Calu3 (cell line): ENCODE measurements at regions not wholly inside any gene's neighbourhood (a gene's known extent, or its start where the extent isn't known, plus 50 kb on each side); places are given as distances from the start of the nearest gene placed in this dataset.
"Not testable (repeated sequence)": the region's sequence is repeated elsewhere in the genome, so short reads cannot be mapped to it uniquely, and the experiment has no call there.

Experiments used
- BruUV-seq: library from RNA; stranded (reverse); fragments of 400-500 nt; replicated peaks from 2 replicates; lab custom pipeline; 2021; lab: Mats Ljungman, UMichigan
- CTCF ChIA-PET: fragments of 300-600 bp; sonication (Branson Sonifier 250); formaldehyde crosslinking; loops from one replicate; lab custom pipeline; 2022; ENCODE audit warnings: antibody characterized with exemption; lab: Charles Lee
- DNase-seq: peaks from one replicate; pipeline ENCODE4 v3.0.0; 2022
- H3K27ac Mint-ChIP-seq: one replicate; pipeline ENCODE4 v1.8.0; 2022; ENCODE audit warnings: mixed read lengths; ENCODE audit not compliant: unreplicated experiment
- H3K27me3 Mint-ChIP-seq: one replicate; pipeline ENCODE4 v1.8.0; 2022; ENCODE audit warnings: mixed read lengths; ENCODE audit not compliant: unreplicated experiment
- H3K36me3 Mint-ChIP-seq: one replicate; pipeline ENCODE4 v1.8.0; 2022; ENCODE audit warnings: mild to moderate bottlenecking, moderate library complexity, mixed read lengths; ENCODE audit not compliant: insufficient read depth, unreplicated experiment
- H3K4me1 Mint-ChIP-seq: one replicate; pipeline ENCODE4 v1.8.0; 2022; ENCODE audit warnings: mild to moderate bottlenecking, low read depth, mixed read lengths; ENCODE audit not compliant: unreplicated experiment
- H3K4me3 Mint-ChIP-seq: one replicate; pipeline ENCODE4 v1.8.0; 2022; ENCODE audit warnings: mild to moderate bottlenecking, low read depth, moderate library complexity, mixed read lengths; ENCODE audit not compliant: unreplicated experiment
- H3K9me3 Mint-ChIP-seq: one replicate; pipeline ENCODE4 v1.8.0; 2022; ENCODE audit warnings: low read depth, mixed read lengths; ENCODE audit not compliant: unreplicated experiment
- CTCF ChIP-seq: fragments of 200-600 bp; IDR thresholded peaks from one replicate; pipeline ENCODE4 v1.8.0; 2022; ENCODE audit warnings: antibody characterized with exemption; ENCODE audit not compliant: unreplicated experiment
- intact Hi-C: fragments of 100-400 bp; cut with micrococcal nuclease; formaldehyde crosslinking; loops from one replicate; pipeline ENCODE4 v1.10.0; 2022; ENCODE audit not compliant: unreplicated experiment

DNA sequence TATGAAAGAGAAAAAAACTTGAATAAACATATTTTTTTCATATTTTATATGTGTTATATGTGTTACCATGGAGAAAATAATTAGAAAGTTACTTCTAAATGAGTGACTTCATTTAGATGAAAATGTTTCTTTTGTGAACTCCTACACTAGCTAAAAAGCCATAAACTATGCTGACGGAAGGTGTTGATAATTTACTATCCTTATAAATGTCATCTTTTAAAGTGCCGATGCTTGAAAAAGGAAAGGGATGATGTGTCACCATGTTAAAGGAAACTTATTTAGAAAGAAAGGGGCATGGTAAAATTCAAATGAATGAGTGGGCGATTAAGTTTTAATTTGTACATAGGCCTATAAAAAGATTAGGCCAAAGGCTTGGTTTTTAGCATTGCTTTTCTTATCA is 133.8 kb downstream of the SPRY1 start:
- H3K4me3 Mint-ChIP-seq = no peak overlapping the region
- intact Hi-C loops = no loop called here
- no TSS peak for BruUV-seq

GRCh38 chr4:123535037-123535748 is 138.6 kb downstream of the SPRY1 start:
- H3K27me3 Mint-ChIP-seq = no peaks in the 10 kb centered on the region
- no peak overlapping the region for H3K27ac Mint-ChIP-seq
- no peak for DNase-seq
- H3K9me3 Mint-ChIP-seq = no peaks in the 10 kb centered on the region
- intact Hi-C loops = no loop called here
- H3K4me3 Mint-ChIP-seq = no peak overlapping the region
- H3K36me3 Mint-ChIP-seq = no peaks in the 10 kb centered on the region
- H3K4me1 Mint-ChIP-seq = no peaks in the 10 kb centered on the region
- CTCF ChIA-PET = no interaction called here
- TF ChIP-seq CTCF = no peak
- no TSS peak for BruUV-seq

More for the DNA sequence above, 133.8 kb downstream of the SPRY1 start:
- Mint-ChIP-seq H3K4me1 (no peaks in the 10 kb centered on the region), H3K27ac (no peak overlapping the region), H3K27me3 (no peaks in the 10 kb centered on the region), H3K9me3 (no peaks in the 10 kb centered on the region), H3K36me3 (no peaks in the 10 kb centered on the region)
- TF ChIP-seq CTCF = no peak
- CTCF ChIA-PET = no interaction called here
- DNase-seq = no peak

DNA sequence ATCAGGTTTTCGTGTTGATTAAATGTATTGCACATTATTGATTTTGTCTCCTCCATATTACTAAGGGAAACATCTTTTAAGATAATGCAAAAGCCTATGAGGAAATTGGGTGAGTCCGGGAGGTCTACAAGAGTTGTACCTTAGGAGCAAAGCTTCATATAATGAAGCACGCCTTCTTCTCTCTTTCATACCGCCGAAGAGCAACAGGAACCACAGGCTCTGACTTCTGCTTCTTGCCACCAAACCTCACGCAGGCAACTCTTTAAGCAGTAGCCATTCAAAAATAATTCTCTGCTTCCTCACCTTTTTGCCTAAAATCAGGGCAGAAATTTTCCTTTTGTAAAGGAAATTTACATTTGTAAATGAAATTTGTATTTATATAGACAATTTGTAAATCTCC is 139.6 kb downstream of the SPRY1 start:
- DNase-seq = no peak
- CTCF ChIA-PET = interaction anchor here (0.6 kb wide), 1 partner anchor 15 kb away, joined by 3 read pairs; no protein-coding TSS in a partner anchor
- no peak for TF ChIP-seq CTCF
- H3K9me3 Mint-ChIP-seq = no peaks in the 10 kb centered on the region
- no peaks in the 10 kb centered on the region for H3K27me3 Mint-ChIP-seq
- intact Hi-C loops = no loop called here
- H3K27ac Mint-ChIP-seq = no peak overlapping the region
- BruUV-seq = no TSS peak
- no peaks in the 10 kb centered on the region for H3K36me3 Mint-ChIP-seq
- H3K4me3 Mint-ChIP-seq = no peak overlapping the region
- H3K4me1 Mint-ChIP-seq = no peaks in the 10 kb centered on the region

DNA sequence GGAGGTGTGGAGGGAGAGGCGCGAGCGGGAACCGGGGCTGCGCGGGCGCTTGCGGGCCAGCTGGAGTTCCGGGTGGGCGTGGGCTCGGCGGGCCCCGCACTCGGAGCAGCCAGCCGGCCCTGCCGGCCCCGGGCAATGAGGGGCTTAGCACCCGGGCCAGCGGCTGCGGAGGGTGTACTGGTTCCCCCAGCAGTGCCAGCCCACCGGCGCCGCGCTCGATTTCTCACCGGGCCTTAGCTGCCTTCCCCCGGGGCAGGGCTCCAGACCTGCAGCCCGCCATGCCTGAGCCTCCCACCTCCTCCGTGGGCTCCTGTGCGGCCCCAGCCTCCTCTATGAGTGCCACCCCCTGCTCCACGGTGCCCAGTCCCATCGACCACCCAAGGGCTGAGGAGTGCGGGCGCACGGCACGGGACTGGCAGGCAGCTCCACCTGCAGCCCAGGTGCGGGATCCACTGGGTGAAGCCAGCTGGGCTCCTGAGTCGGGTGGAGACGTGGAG is 141.4 kb downstream of the SPRY1 start:
- H3K36me3 Mint-ChIP-seq, CTCF ChIA-PET, BruUV-seq, H3K4me1 Mint-ChIP-seq, DNase-seq, intact Hi-C loops, H3K9me3 Mint-ChIP-seq, H3K27me3 Mint-ChIP-seq, H3K4me3 Mint-ChIP-seq, H3K27ac Mint-ChIP-seq: not testable (repeated sequence)
